DOHH2 (cell line): ENCODE measurements at regions not wholly inside any gene's neighbourhood (a gene's known extent, or its start where the extent isn't known, plus 50 kb on each side); places are given as distances from the start of the nearest gene placed in this dataset.

ENCODE experiments used
- H3F3A ChIP-seq: fragments of 200-600 bp; sonication (generic), shearing (Covaris generic); 2 replicates; pipeline ENCODE4 v1.6.0; 2016; ENCODE audit warnings: antibody characterized with exemption, mild to moderate bottlenecking; ENCODE audit not compliant: control insufficient read depth, insufficient read depth
- H3K27ac ChIP-seq: fragments of 200-600 bp; sonication (generic); 2 replicates; pipeline ENCODE4 v1.5.1; 2014; ENCODE audit warnings: low read depth, mild to moderate bottlenecking, low read length, moderate library complexity
- H3K27me3 ChIP-seq: fragments of 200-600 bp; sonication (generic); 2 replicates; pipeline ENCODE4 v1.6.1; 2014; ENCODE audit warnings: mild to moderate bottlenecking, low read length, mixed read lengths; ENCODE audit not compliant: control insufficient read depth
- H3K36me3 ChIP-seq: fragments of 200-600 bp; sonication (generic); 2 replicates; pipeline ENCODE4 v1.6.1; 2014; ENCODE audit warnings: mild to moderate bottlenecking, low read length, moderate library complexity, mixed read lengths; ENCODE audit not compliant: control insufficient read depth
- H3K4me1 ChIP-seq: fragments of 200-600 bp; sonication (generic); 2 replicates; pipeline ENCODE4 v1.6.1; 2014; ENCODE audit warnings: mild to moderate bottlenecking, low read length, mixed read lengths; ENCODE audit not compliant: control insufficient read depth
- H3K4me2 ChIP-seq: fragments of 200-600 bp; sonication (generic); 2 replicates; pipeline ENCODE4 v1.6.0; 2014; ENCODE audit warnings: mild to moderate bottlenecking, low read length, moderate library complexity
- H3K4me3 ChIP-seq: fragments of 200-600 bp; sonication (generic); 2 replicates; pipeline ENCODE4 v1.5.1; 2014; ENCODE audit warnings: mild to moderate bottlenecking, low read length, mixed read lengths
- H3K79me2 ChIP-seq: fragments of 200-600 bp; sonication (generic); 2 replicates; pipeline ENCODE4 v1.6.1; 2014; ENCODE audit warnings: mild to moderate bottlenecking, low read length, mixed read lengths; ENCODE audit not compliant: control insufficient read depth
- H3K9me2 ChIP-seq: fragments of 200-600 bp; sonication (generic); replicated peaks from 2 replicates; pipeline ENCODE4 v1.6.1; 2014; ENCODE audit warnings: mild to moderate bottlenecking, low read length, mixed read lengths; ENCODE audit not compliant: control insufficient read depth
- H3K9me3 ChIP-seq: fragments of 200-600 bp; sonication (generic); 2 replicates; pipeline ENCODE4 v1.6.1; 2014; ENCODE audit warnings: antibody characterized with exemption, low read length, mixed read lengths; ENCODE audit not compliant: control insufficient read depth, insufficient read depth
- H4K20me1 ChIP-seq: fragments of 200-600 bp; sonication (generic); 2 replicates; pipeline ENCODE4 v1.6.0; 2014; ENCODE audit warnings: low read depth, mild to moderate bottlenecking, antibody characterized with exemption, low read length, moderate library complexity; ENCODE audit not compliant: control insufficient read depth, insufficient read depth
- EZH2phosphoT487 ChIP-seq: fragments of 200-600 bp; sonication (generic); IDR thresholded peaks from 2 replicates; pipeline ENCODE4 v1.6.1; 2017; ENCODE audit warnings: borderline replicate concordance, mild to moderate bottlenecking, antibody characterized with exemption, low read length, moderate library complexity, mixed read lengths
- TF ChIP-seq, protein P1 (sequence below): fragments of 200-600 bp; sonication (generic); IDR thresholded peaks from one replicate; pipeline ENCODE4 v1.5.1; 2014; ENCODE audit warnings: antibody characterized with exemption, mild to moderate bottlenecking, low read depth, low read length; ENCODE audit not compliant: poor library complexity, severe bottlenecking

DNA sequence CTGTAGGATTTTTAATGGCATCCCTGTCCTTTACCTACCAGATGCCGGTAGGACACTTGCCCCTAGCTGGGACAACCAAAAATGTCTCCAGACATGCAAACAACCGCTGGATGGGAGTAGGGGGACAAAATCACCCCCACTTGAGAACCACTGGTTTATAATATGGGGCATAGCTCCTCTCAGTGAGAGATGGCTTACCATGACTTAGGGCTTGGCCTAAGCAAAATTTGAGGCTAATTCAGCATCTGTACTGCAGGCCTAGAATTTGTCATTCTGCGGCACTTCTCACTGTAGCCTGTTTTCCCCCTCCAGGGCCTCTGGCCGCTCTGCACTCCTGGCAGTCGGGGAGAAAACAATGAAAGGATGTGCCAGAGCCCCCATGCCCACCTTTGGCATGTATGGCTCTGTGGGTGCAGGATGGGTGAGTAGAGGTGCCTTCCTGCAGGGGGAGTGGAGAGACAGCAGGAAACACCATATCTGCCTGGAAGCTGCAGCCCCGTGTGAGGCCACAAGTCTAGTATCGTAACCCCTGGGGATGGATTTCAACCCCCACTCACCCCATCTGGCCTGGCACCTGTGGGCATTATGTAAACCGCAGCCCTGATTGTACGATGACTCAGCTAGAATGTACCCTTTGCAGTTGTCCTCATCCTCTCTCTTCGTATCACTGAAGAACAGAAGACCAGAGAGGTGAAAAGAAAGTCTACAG is 268.1 kb downstream of the SOX9 start:
- Histone ChIP-seq H3K27me3 (peaks cover 20% of the 10 kb centered on the region), H3K9me3 (no peaks in the 10 kb centered on the region), H3K9me2 (no peaks in the 10 kb centered on the region), H3F3A (no peaks in the 10 kb centered on the region), H3K4me2 (no peak overlapping the region), H3K27ac (no peak overlapping the region), H4K20me1 (no peaks in the 10 kb centered on the region), H3K4me1 (no peaks in the 10 kb centered on the region), H3K36me3 (no peaks in the 10 kb centered on the region), H3K4me3 (no peak overlapping the region), H3K79me2 (no peaks in the 10 kb centered on the region)
- no peak for TF ChIP-seq EZH2phosphoT487
- TF ChIP-seq, protein P1, sequence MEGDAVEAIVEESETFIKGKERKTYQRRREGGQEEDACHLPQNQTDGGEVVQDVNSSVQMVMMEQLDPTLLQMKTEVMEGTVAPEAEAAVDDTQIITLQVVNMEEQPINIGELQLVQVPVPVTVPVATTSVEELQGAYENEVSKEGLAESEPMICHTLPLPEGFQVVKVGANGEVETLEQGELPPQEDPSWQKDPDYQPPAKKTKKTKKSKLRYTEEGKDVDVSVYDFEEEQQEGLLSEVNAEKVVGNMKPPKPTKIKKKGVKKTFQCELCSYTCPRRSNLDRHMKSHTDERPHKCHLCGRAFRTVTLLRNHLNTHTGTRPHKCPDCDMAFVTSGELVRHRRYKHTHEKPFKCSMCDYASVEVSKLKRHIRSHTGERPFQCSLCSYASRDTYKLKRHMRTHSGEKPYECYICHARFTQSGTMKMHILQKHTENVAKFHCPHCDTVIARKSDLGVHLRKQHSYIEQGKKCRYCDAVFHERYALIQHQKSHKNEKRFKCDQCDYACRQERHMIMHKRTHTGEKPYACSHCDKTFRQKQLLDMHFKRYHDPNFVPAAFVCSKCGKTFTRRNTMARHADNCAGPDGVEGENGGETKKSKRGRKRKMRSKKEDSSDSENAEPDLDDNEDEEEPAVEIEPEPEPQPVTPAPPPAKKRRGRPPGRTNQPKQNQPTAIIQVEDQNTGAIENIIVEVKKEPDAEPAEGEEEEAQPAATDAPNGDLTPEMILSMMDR, result no peak

DNA sequence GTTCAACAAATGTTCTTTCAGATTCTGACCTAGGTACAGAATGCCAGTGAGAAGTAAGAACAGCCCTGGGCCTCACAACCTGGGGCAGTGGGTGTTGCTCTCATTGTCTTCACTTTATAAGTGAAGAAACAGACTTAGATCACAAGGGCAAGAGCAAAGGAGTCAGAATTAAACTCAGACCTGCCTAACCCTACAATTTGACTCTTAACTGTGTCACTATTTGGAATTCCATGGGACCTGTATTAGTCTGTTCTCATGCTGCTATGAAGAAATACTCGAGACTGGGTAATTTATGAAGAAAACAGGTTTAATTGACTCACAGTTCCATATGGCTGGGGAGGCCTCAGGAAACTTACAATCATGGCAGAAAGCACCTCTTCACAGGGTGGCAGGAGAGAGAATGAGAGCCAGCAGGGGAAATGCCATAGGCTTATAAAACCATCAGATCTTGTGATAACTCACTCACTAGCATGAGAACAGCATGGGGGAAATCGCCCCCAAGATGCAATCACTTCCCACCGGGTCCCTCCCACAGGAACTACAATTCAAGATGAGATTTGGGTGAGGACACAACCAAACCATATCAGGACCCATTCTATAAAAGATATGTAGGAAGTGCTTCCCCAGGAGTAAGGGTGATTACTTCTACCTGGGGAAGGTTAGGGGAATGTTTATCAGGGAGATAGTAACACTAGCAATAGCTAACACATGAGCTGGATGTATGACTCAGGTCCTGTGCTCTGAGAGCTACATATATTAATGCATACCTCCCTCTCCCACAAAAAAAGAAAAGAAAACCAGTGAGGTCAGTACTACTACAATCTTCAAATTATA is 270.1 kb downstream of the SOX9 start:
- H3K27me3 ChIP-seq, result peaks cover 20% of the 10 kb centered on the region
- TF ChIP-seq EZH2phosphoT487, result no peak
- TF ChIP-seq, protein P1, result no peak
- no peaks in the 10 kb centered on the region for H3K79me2 ChIP-seq
- no peaks in the 10 kb centered on the region for H3F3A ChIP-seq
- H3K4me2 ChIP-seq, result no peak overlapping the region
- H3K9me2 ChIP-seq, result no peaks in the 10 kb centered on the region
- H3K36me3 ChIP-seq, result no peaks in the 10 kb centered on the region
- H3K27ac ChIP-seq, result no peak overlapping the region
- no peaks in the 10 kb centered on the region for H3K9me3 ChIP-seq
- H3K4me1 ChIP-seq, result no peaks in the 10 kb centered on the region
- no peaks in the 10 kb centered on the region for H4K20me1 ChIP-seq
- H3K4me3 ChIP-seq, result no peak overlapping the region

DNA sequence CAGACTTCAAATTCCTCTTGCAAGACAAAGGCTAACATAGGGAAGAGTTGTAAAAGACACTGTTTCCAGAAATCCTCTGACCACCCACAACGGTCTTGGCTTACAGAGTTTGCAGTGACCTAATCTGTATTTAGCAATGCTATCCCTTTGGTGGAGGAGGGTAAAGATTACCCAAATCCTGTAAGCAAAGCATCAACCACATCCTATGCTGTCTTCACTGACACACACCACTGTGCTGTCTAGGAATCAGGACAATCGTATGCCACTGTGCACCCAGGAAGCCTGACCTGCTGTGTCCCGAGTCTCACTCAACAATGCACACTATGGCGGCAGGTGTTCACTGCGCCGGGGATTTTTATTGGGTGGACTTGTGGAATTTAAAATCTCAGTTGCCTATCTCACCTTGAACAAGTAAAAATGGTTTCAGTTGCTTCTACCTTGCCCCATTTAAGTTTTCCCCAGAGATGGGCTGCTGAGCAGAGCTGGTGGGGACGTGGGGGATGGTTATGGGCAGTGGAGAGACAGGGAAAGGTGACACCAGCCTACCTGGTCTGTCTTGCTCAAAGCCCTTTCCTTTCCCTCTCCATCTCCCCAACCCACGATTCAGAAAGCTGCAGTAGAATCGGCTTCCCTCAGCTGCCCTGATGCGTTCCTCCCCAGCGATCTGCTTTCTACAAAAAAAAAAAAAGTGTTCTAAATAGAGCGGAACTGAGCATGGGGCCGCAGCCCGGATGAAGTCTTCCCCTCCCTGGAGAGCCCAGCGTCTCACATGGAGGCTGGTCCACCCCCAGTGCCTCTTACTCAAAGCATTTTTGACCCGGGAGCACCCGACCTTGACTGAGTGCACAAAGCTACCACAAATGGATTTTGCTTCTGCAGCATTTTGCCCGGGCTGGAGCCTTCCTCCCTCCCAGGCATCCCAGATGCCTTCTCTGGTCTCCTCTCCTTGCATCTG is 271.5 kb downstream of the SOX9 start:
- Histone ChIP-seq H3K27me3 (peaks cover 20% of the 10 kb centered on the region), H3K4me1 (no peaks in the 10 kb centered on the region), H3K27ac (no peak overlapping the region), H3K9me3 (no peaks in the 10 kb centered on the region), H3K36me3 (no peaks in the 10 kb centered on the region), H3F3A (no peaks in the 10 kb centered on the region), H4K20me1 (no peaks in the 10 kb centered on the region), H3K79me2 (no peaks in the 10 kb centered on the region), H3K9me2 (no peaks in the 10 kb centered on the region), H3K4me2 (no peak overlapping the region), H3K4me3 (no peak overlapping the region)
- no peak for TF ChIP-seq EZH2phosphoT487
- TF ChIP-seq, protein P1, result no peak
